ENCODE measurements at regions not wholly inside any gene's neighbourhood (a gene's known extent, or its start where the extent isn't known, plus 50 kb on each side); places are given as distances from the start of the nearest gene placed in this dataset.

- TF ChIP-seq, protein P1, sequence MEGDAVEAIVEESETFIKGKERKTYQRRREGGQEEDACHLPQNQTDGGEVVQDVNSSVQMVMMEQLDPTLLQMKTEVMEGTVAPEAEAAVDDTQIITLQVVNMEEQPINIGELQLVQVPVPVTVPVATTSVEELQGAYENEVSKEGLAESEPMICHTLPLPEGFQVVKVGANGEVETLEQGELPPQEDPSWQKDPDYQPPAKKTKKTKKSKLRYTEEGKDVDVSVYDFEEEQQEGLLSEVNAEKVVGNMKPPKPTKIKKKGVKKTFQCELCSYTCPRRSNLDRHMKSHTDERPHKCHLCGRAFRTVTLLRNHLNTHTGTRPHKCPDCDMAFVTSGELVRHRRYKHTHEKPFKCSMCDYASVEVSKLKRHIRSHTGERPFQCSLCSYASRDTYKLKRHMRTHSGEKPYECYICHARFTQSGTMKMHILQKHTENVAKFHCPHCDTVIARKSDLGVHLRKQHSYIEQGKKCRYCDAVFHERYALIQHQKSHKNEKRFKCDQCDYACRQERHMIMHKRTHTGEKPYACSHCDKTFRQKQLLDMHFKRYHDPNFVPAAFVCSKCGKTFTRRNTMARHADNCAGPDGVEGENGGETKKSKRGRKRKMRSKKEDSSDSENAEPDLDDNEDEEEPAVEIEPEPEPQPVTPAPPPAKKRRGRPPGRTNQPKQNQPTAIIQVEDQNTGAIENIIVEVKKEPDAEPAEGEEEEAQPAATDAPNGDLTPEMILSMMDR (IDR thresholded peaks at IDR 0.05; ENCODE audit: insufficient read depth, low read length, poor library complexity, severe bottlenecking): no peak
- TF ChIP-seq EZH2phosphoT487 (conservative IDR thresholded peaks at IDR 0.05; ENCODE audit: low read length): no peak
These were observed 1002.4 kb upstream of the PCDH9 start for GRCh38 chr13:68232351-68233130.
